Stomach (tissue), 8 donors: ENCODE measurements at regions not wholly inside any gene's neighbourhood (a gene's known extent, or its start where the extent isn't known, plus 50 kb on each side); places are given as distances from the start of the nearest gene placed in this dataset.
A peak's percentile ranks its signal among the peaks of the same experiment; 100 is the strongest.

Experiments used
- DNase-seq, 2 donors: peaks; one replicate each; pipeline versions ENCODE4 v3.0.0 to v3.0.0-alpha.2; 2013 to 2019
- H3K27ac ChIP-seq, 5 donors: fragments of 200-600 bp in 4 of 5; sonication (generic) in 4 of 5; one replicate each; pipeline ENCODE4 v1.5.1; 2013 to 2019; ENCODE audit warnings: mild to moderate bottlenecking in 1 of 5, moderate library complexity in 1 of 5
- H3K27me3 ChIP-seq, 3 donors: fragments of 200-600 bp; sonication (generic); one replicate each; pipeline ENCODE4 v1.5.1; 2017 to 2019; ENCODE audit warnings: mixed run types in 1 of 3
- H3K36me3 ChIP-seq, 4 donors: fragments of 200-600 bp; sonication (generic); 1 replicate in 3 of 4; 2 replicates in 1 of 4; pipeline ENCODE4 v1.5.1; 2016 to 2019
- H3K4me1 ChIP-seq, 4 donors: fragments of 200-600 bp; sonication (generic); one replicate each; pipeline ENCODE4 v1.5.1; 2016 to 2019
- H3K4me3 ChIP-seq, 4 donors: fragments of 200-600 bp; sonication (generic) in 3 of 4; one replicate each; pipeline ENCODE4 v1.5.1; 2016 to 2019; ENCODE audit warnings: mild to moderate bottlenecking in 1 of 4
- H3K9me3 ChIP-seq, 4 donors: fragments of 200-600 bp; sonication (generic); one replicate each; pipeline ENCODE4 v1.5.1; 2016 to 2019
- EP300 ChIP-seq: sonication (generic); formaldehyde crosslinking; IDR thresholded peaks from one replicate; pipeline ENCODE4 v1.6.1; 2017; ENCODE audit warnings: antibody characterized with exemption
- POLR2A ChIP-seq, 4 donors: fragments of 450-650 bp; IDR thresholded peaks; one replicate each; pipeline ENCODE4 v1.6.1; 2016; ENCODE audit warnings: antibody characterized with exemption in 4 of 4, control low read depth in 2 of 4, mild to moderate bottlenecking in 1 of 4, moderate library complexity in 1 of 4
- POLR2AphosphoS5 ChIP-seq, 3 donors: sonication (generic); formaldehyde crosslinking; IDR thresholded peaks; one replicate each; pipeline ENCODE4 v1.6.1; 2016; ENCODE audit warnings: antibody characterized with exemption in 3 of 3
- WGBS, 5 donors: extraction: QIAGEN DNeasy Blood & Tissue Kit in 3 of 5; methylation state at CpG; one replicate each; pipeline versions ENCODE4 v1.1.5 to v1.1.7; 2013 to 2018; 5-methylcytosine and 5-hydroxymethylcytosine counted together
- intact Hi-C: fragments of 100-400 bp; cut with DNase I; formaldehyde crosslinking; loops from one replicate; pipeline ENCODE4 v1.15.1; 2023; ENCODE audit warnings: low total_unique reads
- TF ChIP-seq, protein P1 (sequence below), 7 experiments: fragments of 450-650 bp in 4 of 7; fragments of 200-600 bp in 3 of 7; sonication (generic) in 3 of 7; IDR thresholded peaks; one replicate each; pipeline ENCODE4 v1.5.1; 2016 to 2019; ENCODE audit warnings: antibody characterized with exemption in 7 of 7, control low read depth in 2 of 7, mild to moderate bottlenecking in 1 of 7
- donor health status: healthy with polysubstance abuse.
- donor health status: Bipolar disorder and iron deficiency.
- donor health status: healthy.

DNA sequence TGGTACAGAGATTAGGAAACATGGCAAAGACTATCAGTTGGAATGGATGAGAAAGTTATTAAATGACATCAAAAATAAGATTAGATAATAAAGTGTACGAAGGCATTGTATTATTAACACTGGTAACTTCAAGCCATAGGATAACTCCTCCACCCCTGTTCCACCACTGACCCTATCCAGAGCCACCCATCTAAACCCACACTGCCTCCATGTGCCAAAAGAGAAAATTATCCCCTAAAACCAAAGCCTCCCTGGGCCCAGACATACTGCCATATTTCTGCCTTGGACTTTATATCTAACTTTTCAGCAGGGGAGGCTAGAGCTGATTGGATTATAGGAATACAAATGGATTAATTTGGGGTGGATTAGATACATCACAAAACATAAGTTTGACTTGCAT, 443.7 kb downstream of the BCL11A start:
- DNase-seq = no peak
- Histone ChIP-seq H3K27me3 (no peaks in the 10 kb centered on the region), H3K27ac (no peak overlapping the region), H3K4me3 (no peak overlapping the region), H3K9me3 (no peaks in the 10 kb centered on the region), H3K36me3 (no peaks in the 10 kb centered on the region), H3K4me1 (peaks cover 0 to 4% (median 0%) of the 10 kb centered on the region in 4 donors)
- intact Hi-C loops = no loop called here
- TF ChIP-seq EP300 (no peak), POLR2A (IDR thresholded peaks at IDR 0.05) (no peak), POLR2AphosphoS5 (IDR thresholded peaks at IDR 0.05) (no peak)
- TF ChIP-seq, protein P1, sequence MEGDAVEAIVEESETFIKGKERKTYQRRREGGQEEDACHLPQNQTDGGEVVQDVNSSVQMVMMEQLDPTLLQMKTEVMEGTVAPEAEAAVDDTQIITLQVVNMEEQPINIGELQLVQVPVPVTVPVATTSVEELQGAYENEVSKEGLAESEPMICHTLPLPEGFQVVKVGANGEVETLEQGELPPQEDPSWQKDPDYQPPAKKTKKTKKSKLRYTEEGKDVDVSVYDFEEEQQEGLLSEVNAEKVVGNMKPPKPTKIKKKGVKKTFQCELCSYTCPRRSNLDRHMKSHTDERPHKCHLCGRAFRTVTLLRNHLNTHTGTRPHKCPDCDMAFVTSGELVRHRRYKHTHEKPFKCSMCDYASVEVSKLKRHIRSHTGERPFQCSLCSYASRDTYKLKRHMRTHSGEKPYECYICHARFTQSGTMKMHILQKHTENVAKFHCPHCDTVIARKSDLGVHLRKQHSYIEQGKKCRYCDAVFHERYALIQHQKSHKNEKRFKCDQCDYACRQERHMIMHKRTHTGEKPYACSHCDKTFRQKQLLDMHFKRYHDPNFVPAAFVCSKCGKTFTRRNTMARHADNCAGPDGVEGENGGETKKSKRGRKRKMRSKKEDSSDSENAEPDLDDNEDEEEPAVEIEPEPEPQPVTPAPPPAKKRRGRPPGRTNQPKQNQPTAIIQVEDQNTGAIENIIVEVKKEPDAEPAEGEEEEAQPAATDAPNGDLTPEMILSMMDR (IDR thresholded peaks at IDR 0.05) = no peak
- WGBS, 5 donors = 37 to 78% (median 54%) methylated on average over 1 of the region's 1 CpG

- Histone ChIP-seq H3K9me3 (no peaks in the 10 kb centered on the region), H3K36me3 (no peaks in the 10 kb centered on the region), H3K4me1 (peaks cover 0 to 4% (median 0%) of the 10 kb centered on the region in 4 donors), H3K4me3 (no peak overlapping the region), H3K27me3 (no peaks in the 10 kb centered on the region), H3K27ac (no peak overlapping the region)
- no peak for DNase-seq
- no peak for TF ChIP-seq POLR2AphosphoS5 (IDR thresholded peaks at IDR 0.05)
- TF ChIP-seq POLR2A (IDR thresholded peaks at IDR 0.05) = no peak
- TF ChIP-seq, protein P1 (IDR thresholded peaks at IDR 0.05) = no peak
- no peak for TF ChIP-seq EP300
- intact Hi-C loops = no loop called here
- 32 to 73% (median 52%) methylated on average over 2 of the region's 2 CpGs for WGBS, 5 donors
Measured at GRCh38 chr2:60106836-60107529, 446.5 kb downstream of the BCL11A start.

DNA sequence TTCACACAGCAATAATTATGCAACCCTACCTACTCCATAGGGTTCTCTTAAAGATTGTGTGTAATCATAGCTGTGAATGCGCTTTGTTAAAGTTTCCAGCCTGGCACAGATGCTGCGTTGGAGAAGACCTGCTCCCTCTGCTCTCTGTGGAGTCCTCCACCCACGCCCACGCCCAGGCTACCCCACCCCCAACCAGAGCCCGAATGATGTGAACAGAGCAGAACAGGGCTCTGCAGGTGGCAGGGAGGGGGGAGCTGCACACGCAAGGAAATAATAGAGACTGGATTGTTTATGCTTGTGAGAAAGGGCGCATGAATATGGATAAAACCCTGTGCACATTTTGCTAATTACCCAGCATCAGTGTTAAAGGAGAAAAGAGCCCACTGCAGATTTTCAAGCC, 447.5 kb downstream of the BCL11A start:
- Histone ChIP-seq H3K27ac (no peak overlapping the region), H3K27me3 (no peaks in the 10 kb centered on the region), H3K9me3 (peaks cover 0 to 4% (median 0%) of the 10 kb centered on the region in 4 donors), H3K4me3 (no peak overlapping the region), H3K4me1 (peaks cover 0 to 4% (median 0%) of the 10 kb centered on the region in 4 donors), H3K36me3 (no peaks in the 10 kb centered on the region)
- intact Hi-C loops = no loop called here
- WGBS, 5 donors = 74 to 80% (median 77%) methylated on average over 7 of the region's 7 CpGs
- no peak for TF ChIP-seq POLR2AphosphoS5 (IDR thresholded peaks at IDR 0.05)
- TF ChIP-seq, protein P1 (IDR thresholded peaks at IDR 0.05) = no peak
- TF ChIP-seq EP300 = no peak
- no peak for TF ChIP-seq POLR2A (IDR thresholded peaks at IDR 0.05)
- no peak for DNase-seq

DNA sequence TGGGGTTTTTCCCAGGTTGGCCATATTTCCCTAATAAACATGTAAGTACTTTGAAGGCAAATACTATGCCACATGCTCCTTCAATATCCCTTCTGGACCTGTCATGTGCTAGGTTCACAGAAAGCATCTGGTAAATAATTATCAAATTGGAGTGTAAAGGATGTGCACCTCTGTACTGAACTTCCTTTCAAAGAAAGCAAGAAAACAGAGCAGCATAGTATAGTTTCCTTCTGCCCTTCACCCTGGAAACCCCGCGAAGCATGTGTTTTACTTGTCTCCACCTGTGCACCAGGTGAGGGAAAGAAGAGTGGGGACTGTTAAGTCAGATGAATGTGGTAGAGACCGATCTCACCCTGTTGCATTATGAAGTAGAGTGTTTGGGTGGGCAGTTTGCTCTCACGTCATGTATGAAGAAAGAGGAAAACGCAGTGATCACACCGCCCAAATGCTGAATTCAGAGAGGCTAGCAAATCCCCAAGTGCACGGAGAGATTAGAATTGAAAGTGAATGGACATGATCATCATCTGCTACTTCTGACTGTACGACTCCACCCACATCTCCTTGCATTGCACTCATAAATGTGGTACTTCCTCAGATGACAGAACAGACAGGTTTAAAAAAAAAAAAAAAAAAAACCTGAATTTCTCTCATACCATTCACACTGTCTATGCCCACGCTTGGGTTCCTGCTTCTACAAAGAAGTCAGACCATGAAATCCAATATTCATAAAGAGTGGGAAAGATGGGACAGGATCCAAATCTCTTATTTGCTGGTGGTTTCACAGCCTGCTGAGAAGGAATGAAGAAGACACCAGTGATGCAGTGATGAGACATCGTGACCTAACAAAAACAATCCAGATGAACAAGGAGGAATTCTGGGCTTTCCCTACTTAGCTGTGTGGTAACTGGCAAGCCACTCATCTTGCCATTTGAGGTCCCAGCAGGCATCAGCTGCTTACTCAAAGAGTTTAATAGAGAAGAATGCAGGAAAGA, 448.6 kb downstream of the BCL11A start:
- no peaks in the 10 kb centered on the region for H3K27me3 ChIP-seq
- H3K4me1 ChIP-seq = peaks cover 0 to 4% (median 0%) of the 10 kb centered on the region in 4 donors
- DNase-seq = peak in 1 of 2 donors; percentile 28
- no peak overlapping the region for H3K27ac ChIP-seq
- no peak overlapping the region for H3K4me3 ChIP-seq
- 70 to 81% (median 79%) methylated on average over 10 of the region's 10 CpGs for WGBS, 5 donors
- TF ChIP-seq, protein P1 (IDR thresholded peaks at IDR 0.05) = no peak
- no peak for TF ChIP-seq EP300
- no peak for TF ChIP-seq POLR2AphosphoS5 (IDR thresholded peaks at IDR 0.05)
- no peak for TF ChIP-seq POLR2A (IDR thresholded peaks at IDR 0.05)
- peaks cover 0 to 7% (median 0%) of the 10 kb centered on the region in 4 donors for H3K9me3 ChIP-seq
- no peaks in the 10 kb centered on the region for H3K36me3 ChIP-seq
- intact Hi-C loops = no loop called here
